GM18511 (cell line): ENCODE measurements at regions not wholly inside any gene's neighbourhood (a gene's known extent, or its start where the extent isn't known, plus 50 kb on each side); places are given as distances from the start of the nearest gene placed in this dataset.

Source experiments
- ATAC-seq: cut with Tn5 transposase; IDR thresholded peaks from one replicate; pipeline ENCODE4 v1.9.1; 2021; ENCODE audit warnings: mild to moderate bottlenecking, moderate library complexity; ENCODE audit not compliant: unreplicated experiment

DNA sequence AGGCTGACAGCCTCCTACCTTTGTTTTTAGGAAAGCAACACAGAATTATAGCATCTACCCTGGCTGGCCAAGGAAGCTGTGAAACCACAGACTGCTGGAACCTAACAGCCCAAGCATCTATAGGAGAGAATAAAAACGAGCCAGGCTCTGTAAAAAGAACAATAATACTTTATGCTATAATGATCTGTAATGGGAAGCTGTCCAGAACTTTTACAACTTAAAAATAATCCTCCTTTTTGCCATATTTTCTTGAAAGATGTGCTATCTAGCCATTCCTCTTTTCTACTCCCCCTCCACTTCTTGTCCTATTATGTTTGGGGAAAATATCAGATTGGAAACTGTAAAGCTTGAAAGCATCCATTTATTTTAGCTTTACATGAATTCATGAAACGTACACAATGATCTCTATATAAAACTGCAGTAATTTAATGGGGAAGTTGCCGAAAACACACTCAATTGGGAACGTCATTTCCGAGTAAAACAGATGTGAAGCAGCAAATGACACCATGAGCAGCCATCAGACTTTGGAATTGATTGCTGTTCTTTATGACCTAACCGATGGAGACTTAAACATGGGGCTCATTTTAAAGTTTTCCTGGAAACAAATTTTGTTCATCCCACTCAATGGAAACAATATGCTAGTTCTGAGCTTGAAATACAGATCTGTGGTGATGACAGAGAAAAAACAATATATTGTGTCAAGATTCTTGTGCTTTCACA is 450.3 kb upstream of the CLINT1 start:
- ATAC-seq = no peak

DNA sequence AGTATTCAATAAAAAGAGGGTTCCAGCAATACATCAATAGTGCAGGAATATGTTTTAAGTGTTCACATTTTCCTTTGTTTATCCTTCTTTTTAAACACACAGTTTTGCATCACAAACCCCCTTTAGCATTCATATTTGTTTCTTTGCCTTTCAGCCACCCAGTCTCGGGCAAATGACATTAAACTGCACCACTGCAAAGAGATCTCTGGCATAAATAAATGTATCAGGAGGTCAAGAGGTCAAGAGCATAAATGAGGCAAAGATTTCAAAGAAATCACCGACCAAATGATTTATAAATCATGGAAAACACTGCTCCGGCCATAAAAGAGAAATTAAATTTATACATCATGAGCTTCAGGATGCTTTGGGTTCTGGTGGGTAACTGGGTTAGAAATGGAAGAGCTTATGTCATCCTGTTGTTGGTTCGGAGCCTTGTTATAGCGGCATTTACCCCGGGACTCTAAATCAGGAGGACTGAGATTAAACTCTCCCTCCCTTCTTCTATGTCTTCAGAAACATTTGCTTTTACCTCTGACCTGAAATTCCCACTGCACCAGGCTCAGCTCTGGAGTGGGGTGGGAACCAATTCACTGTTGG is 449.6 kb upstream of the CLINT1 start:
- no peak for ATAC-seq

DNA sequence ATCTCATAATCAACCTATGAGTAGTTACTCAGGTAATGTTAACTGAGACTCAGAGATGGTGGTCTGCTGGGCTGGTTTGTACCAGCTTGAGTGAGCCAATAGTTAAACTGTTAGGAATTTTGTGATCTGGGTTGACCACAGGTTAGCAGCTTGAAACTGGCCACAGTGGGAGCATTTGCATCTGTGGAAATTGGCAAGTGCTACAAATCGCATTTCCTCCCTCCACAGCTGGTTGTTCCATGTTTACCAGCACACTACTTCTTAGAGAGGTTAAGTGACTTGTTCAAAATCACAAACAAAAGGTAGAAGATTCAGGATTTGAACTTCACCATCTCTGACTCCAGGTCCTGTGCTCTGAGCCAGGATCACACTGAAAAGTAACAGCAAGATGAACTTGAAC is 446.9 kb upstream of the CLINT1 start:
- ATAC-seq = no peak

DNA sequence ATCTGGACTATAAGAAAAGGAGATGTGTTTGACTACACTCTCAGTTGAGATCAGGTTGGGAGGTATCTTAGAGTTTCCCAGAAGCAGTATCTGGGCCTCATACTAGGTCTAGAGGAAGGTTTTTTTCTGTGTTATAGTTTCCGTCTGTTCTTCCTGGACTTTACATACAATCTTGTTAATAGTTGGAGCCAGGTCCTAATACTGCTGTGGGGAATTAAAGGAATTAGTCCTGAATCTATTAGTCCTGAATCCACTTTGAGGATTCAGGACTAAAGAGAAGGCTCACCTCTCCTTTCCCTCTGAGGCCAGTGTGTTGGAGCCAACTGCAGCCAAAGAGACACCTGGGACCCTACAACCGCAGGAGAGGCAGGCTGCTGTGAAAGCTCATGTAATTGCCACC is 445.7 kb upstream of the CLINT1 start:
- no peak for ATAC-seq

DNA sequence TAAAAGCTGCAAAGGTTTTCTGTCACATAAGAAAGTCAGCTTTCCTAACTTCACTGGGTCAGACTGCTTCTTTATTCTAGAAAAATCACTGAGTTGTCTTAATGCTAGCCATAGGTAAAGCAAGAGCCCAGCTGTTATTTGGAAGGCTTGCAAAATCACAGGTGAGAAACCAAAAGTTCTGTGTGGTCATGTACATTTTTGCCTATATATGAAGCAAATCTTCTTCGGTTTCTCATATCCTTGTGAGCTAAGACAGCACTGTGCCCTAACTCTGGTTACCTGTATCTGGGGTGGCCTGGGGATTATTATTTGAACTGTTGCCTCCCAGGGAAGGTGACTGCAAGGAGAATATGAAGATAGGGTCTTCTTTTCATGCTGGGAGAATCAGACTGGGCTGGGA is 444.9 kb upstream of the CLINT1 start:
- no peak for ATAC-seq

DNA sequence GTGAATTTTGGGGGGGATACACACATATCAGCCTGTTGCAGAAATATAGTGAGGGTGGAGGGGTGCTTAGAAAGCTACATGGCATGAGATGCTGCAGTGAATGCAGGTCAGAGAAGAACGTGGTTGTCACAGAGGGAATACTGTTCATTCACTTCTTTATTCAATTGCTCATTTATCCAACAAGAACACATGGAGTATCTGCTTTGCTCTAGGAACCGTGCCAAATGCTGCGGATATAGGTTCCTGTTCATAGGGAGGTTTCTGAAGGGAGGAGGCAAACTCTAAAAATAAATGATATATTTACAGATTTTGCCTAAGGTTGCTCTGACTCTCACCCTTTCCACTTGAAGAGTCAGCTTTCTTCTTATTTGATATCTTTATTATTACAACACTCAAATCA is 444.3 kb upstream of the CLINT1 start:
- ATAC-seq = no peak

DNA sequence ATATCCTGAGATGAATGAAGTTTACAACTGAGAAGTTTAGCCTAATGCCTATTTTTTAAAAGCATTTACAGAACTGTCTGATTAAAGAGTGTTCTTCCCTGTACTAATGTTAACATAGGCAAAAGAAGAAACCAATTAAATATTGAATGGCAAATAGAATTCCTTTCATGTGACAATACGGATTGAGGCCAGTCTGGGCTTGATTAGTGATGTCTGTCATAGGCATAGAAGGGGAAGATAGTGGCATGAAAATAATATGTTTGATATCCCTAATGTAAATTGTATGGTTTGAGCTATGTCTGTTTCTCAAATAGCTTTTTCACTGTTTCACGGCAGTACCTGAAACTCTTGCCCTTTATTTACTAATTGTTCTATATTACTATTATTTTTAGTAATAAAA is 443.1 kb upstream of the CLINT1 start:
- ATAC-seq = no peak

DNA sequence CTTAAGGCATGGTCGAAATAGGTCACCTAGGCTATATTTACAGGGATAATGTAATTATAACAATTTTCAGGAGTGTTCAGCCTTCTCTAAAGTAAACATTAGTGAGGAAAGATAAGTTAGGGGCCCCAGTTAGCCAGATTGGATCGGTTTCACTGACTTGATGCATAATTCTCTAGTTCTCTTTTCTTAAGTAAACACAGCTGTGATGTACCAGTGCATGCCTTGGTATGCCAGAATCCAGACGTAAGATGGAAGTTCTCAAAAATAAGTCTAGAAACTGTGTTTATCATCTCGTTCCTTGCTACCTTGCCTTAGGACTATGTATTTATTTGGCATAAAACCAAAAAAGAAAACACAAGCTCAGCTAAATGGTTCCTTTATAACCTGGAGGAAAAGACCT is 442.2 kb upstream of the CLINT1 start:
- no peak for ATAC-seq

DNA sequence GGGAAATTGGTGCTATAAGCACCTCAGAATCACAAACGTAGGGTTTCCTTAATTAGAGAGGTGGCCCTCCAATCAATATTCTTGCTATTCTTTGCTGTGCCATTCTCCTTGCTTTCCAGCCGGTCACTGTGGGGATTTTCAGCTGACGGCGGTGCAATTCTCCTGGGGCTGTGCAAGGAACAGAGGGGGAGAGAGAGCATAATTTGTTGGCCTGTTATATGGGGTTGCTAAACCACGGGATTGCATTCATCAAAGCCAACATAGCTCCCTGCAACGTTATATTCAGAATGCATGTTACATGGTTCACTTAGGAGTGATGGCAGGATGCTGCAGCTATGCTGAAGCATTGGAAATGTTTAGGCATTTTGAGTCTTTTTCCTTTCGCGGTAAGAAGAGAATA is 441.3 kb upstream of the CLINT1 start:
- no peak for ATAC-seq

DNA sequence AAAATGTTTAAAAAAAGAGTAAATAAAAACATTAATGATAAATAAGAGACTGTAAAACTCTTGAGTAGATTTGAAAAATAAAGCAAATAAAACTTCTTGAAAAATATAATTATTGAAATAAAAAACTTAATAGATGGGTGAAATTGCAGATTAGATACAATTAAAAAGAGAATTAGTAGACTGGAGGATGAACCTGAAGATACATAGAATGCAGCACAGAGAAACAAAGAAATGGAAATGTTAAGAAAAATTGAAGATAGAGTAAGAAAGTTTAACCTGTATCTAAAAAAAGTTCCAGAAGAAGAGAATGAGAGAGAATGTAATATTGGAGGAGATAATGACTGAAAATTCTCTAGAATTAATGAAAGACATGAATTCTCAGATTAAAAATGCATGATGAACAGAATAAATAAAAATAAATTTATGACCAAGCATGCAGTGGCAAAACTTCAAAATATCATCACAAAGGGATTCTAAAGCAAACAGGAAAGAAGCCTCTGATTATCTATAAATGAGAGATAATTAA is 438.1 kb upstream of the CLINT1 start:
- no peak for ATAC-seq

DNA sequence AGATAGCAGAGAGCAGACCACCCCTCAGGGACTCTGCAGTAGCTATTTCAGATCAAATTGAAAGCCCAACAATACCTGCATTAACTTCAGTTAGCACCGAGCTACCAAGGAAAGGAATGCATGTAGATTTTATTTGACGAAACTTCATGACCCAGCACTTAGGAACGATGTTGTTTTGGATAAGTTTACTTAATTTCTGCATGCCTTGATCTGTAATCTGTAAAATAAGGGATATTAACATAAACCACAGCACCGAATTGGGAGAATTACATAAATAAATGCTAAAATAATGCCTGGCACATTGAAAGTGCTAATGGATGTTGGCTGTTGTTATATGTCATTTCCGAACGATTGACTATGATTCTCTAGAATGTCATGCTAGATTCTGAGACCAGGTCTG is 435.8 kb upstream of the CLINT1 start:
- ATAC-seq = no peak

DNA sequence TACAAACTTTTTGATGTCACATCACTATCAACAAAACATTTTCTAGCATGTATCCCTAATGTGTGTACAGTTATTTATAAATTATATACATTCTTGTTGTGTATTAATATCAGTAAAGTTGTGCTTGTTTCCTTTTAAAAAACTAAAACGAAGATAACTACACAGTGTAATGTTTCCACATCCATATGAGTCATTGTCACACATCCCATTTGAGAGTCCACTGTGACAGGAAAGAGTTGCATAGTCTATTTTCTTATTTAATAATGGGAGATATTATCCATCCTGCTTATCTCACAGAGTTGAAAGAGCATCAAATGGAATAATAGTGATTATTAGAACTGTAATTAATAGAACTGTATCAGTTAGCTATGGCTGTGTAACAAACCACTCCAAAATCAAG is 434.0 kb upstream of the CLINT1 start:
- ATAC-seq = no peak

DNA sequence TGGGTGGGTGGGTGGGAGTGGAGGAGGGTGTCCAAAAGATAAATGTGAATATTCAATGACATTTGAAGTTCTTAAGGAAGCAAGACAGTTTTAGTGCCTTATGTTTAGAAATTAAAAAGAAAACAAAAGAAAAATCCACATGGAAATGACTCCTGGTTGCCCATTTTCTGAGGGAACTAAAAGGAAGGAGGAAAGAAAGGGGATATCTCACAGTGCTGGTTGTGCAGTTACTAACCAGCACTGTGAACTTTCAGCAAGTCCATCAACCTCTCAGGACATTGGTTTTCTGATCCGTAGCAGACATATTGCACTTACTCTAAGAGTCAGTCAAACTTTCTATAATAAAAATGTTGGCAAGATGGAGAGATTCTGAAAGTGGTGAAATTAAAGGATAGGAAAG is 431.0 kb upstream of the CLINT1 start:
- no peak for ATAC-seq

DNA sequence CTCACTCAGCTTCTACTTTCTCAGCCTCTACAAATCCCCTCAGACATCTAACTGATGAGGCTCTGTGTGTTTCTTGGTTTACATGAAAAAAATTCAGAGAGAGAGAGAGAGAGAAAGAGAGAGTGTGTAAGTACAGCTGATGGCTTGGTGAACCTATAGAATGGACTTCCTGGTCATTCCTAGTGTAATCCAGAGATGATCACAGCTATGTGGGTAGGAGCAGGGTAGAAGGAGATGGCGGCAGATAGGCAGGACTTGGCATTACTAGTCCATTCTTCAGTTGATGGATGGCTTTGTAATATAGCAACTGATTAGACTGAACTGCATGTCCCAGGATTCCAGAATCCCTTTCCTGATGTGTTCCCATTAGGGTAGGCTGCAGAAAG is 429.3 kb upstream of the CLINT1 start:
- no peak for ATAC-seq

DNA sequence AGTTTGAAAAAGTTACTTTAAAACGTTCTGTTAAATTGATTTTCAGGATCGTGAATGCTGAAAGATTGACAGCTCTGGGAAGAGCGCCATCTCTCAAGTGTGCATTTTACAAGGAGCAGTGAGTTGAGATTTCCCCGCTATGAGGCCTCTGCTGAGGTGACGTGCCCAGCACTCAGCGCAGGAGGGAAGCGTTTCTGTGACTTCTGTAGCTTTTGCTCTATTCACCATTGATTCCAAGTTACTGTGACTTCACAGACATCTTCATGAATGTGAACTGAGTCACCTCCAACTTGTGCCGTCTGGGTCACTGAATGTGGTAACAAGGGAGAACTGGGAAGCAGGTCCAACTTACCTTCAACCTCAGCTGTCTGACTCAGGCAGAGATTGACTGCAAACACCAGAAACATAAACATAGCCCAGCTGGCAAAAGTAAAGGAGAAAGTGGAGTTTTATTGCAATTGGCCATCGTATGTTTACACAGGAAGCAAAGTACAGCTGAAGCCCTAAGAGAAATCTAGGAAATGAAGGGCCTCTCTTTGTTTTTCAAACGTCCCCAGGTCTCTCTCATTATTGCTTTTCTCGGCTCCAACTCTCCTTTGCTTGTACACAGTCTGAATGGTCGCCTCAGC is 428.8 kb upstream of the CLINT1 start:
- no peak for ATAC-seq

DNA sequence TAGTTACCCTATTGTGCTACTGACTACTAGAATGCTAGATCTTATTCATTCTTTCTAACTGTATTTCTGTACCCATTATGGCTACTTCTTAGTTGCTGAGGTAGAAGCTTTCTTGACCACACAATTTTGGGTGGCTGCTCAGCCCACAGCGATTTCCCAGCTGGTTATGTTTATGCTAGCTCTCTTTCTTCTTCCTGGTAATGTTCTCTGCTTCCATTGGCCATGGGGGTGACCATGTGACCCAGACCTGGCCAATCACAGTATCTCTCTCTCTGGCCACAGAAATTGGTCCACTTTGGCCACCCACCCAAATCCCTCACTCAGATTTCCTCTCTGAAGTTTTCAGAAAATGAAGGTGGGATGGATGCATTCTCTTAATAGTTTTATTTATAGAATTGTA is 427.9 kb upstream of the CLINT1 start:
- ATAC-seq = no peak

DNA sequence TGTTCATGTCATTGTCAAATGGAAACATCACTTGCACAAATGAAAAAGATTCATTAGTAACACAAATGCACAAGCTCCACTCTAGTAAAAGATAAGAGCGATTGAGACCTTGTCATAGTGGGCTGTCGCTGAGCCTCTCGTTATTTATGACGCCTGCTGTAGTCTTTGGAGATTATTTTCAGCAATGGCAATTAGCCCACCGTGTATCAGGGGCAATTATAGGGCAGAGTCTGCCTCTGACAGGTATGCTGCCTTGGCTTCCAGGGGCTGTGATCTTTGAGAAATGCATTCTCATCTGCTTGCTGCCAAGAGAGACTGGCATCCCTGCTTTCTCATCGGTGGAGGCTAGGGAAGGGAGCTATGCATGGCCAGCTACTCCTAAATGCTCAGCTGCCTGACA is 426.8 kb upstream of the CLINT1 start:
- ATAC-seq = no peak

DNA sequence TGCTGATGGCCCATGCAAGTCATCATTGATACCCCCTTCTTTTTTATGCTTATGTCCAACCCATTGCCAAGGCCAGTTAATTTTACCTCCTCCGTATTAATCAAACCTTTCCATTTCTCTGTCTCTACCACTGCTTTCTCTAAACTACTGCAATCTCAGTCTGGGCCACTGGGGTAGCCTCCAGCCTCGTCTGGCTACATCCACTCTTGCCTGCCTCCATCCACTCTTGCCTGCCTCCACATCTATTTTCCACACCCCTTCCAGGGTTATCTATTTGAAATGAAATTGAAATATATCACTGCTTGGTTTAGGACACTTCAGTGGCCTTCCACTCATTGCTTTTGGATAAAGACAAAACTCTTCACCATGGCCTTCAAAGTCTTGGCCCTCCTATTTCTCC is 425.3 kb upstream of the CLINT1 start:
- no peak for ATAC-seq

DNA sequence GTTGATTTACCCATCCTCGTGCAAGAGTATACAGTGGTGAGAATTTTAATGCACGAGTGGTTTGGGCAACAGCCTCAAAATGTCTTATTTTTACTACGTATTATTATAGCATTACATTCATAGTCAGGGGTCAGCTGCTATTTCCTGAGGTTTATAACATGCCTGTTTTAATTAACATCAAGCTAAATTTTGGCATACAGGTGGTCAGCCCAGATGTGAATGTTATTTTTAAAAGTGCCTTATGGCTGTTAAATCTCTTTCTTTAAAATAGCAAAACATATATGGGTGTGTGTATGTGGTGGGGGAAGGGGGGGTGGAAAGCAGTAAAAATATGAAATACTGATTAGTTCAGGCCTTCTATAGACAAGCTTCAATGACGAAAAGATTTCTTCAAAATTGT is 424.5 kb upstream of the CLINT1 start:
- no peak for ATAC-seq

DNA sequence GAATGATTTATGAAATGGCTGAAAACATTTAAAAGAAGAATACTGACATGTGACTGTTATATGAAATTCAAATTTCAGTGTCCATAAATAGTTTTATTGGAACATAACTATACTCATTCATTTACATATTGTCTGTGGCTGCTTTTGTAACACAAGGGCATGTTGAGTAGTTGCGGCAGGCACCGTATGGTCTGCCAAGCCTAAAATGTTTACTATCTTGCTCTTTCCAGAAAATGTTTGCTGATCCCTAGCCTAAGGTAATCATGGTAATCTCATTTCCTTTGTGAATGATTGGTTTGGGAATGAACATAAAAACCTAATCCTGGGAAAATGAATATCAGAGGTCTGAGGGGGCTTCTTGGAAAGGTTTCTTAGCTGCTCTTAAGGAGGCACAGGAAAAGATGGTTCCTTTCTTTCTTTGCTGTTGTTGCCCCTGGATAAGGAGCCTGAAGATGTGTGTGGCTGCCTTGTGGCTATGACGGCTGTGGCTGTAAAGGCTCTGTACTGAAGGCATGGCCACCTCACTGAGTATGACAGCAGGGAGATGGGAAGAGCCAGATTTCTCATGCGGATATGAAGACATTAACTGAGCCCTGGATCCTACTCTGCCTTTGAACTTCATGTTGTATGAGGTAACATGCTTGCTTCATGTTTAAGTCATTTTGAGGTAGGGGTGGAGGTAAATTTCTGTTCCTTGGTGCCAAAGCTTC is 419.4 kb upstream of the CLINT1 start:
- no peak for ATAC-seq

DNA sequence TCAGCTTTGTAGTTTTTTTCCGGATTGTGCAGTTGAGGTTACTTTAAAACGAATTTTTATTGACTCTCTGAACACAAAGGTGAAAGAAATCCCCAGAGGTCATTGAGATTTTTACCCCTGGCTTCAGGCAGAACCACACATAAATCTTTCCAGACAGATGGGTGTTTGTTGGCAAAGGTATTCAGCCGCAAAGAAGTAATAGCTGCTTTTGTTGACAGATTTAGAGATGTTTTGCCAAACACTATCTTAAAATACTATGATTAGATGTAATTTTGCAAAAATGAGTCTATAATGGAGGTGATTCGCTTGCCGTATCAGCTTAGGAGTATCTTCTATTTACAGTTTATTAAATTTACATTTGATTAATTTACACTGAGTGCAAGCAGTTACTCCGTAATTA is 418.3 kb upstream of the CLINT1 start:
- no peak for ATAC-seq

DNA sequence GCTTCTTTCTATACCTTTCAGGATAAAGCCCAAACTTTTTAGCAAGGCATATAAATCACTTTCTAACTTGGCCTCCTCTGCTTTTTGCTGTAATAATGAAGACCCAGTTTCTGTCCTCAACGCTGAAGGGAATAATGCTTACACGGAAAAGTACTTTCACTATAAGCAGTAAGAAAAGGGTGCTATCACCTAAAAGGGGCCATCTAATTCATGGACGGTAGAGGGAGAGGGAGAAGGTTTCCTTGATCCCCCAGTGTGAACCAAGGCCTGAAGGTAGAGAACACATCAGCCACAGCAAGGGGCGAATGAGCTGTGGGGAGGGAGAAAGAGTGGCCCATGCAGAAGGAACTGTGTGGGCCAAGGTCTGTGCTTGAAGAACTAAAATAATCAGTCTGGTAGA is 417.7 kb upstream of the CLINT1 start:
- no peak for ATAC-seq
